Motor neuron (in vitro differentiated cells): ENCODE measurements at regions not wholly inside any gene's neighbourhood (a gene's known extent, or its start where the extent isn't known, plus 50 kb on each side); places are given as distances from the start of the nearest gene placed in this dataset.
A peak's percentile ranks its signal among the peaks of the same experiment; 100 is the strongest.

Source experiments
- ATAC-seq, 8 experiments: fragments of 200-7000 bp; cut with Tn5 transposase; replicated peaks in 6 of 8; 2 replicates each; pipeline ENCODE4 v1.8.0; 2021; ENCODE audit warnings: mild to moderate bottlenecking in 8 of 8, moderate library complexity in 8 of 8
- H3K27ac ChIP-seq, 2 donors: fragments of 250-450 bp; sonication (Bioruptor Pico); 2 replicates each; pipeline ENCODE4 v1.9.0; 2021; ENCODE audit warnings: antibody characterized with exemption in 2 of 2, mild to moderate bottlenecking in 2 of 2, moderate library complexity in 1 of 2
- H3K4me1 ChIP-seq, 2 donors: fragments of 250-450 bp; sonication (Bioruptor Pico); replicated peaks in 1 of 2; 2 replicates each; pipeline ENCODE4 v1.6.1; 2021; ENCODE audit warnings: antibody characterized with exemption in 2 of 2, mild to moderate bottlenecking in 2 of 2, moderate library complexity in 1 of 2
- H3K4me3 ChIP-seq, 5 donors: fragments of 250-450 bp; sonication (Bioruptor Pico); 2 replicates each; pipeline ENCODE4 v1.9.0; 2021; ENCODE audit warnings: antibody characterized with exemption in 5 of 5, mild to moderate bottlenecking in 5 of 5, moderate library complexity in 4 of 5
- WGBS, 10 experiments: fragments of 450-650 bp; shearing (Covaris generic); methylation state at CpG; one replicate each; pipeline ENCODE4 v1.0.0; 2022; 5-methylcytosine and 5-hydroxymethylcytosine counted together
- in situ Hi-C, 9 experiments: fragments of 400-800 bp; cut with MboI; loops; one replicate each; pipeline ENCODE4 v1.15.0; 2021; ENCODE audit warnings: low sequenced_read_pairs in 9 of 9, low pct_unique_long_range_greater_than_20kb in 2 of 9; ENCODE audit not compliant: unreplicated experiment in 9 of 9

GRCh38 chr13:111610879-111611278, 290.4 kb downstream of the TEX29 start:
- in situ Hi-C loops, result no loop called here
- 0 to 100% (median 74%) methylated on average over 1 to 5 of the region's 6 CpGs; no CpG with 5 or more reads in 3 of the 10 experiments for WGBS, 10 experiments
- Histone ChIP-seq H3K4me3 (no peak overlapping the region), H3K4me1 (peaks cover 0 to 17% of the 10 kb centered on the region in 2 donors), H3K27ac (no peak overlapping the region)
- ATAC-seq, result no peak

- peak in 5 of 8 experiments; percentile 37 to 63 (median 44) for ATAC-seq
- in situ Hi-C loops, result no loop called here
- H3K4me1 ChIP-seq, result peaks cover 0 to 17% of the 10 kb centered on the region in 2 donors
- no peak overlapping the region for H3K27ac ChIP-seq
- H3K4me3 ChIP-seq, result no peak overlapping the region
- 8 to 94% (median 75%) methylated on average over 1 to 6 of the region's 6 CpGs; no CpG with 5 or more reads in 1 of the 10 experiments for WGBS, 10 experiments
Measured at GRCh38 chr13:111611651-111612050, 291.2 kb downstream of the TEX29 start.

- no peak for ATAC-seq
- WGBS, 10 experiments, result 20 to 100% (median 98%) methylated on average over 1 to 9 of the region's 10 CpGs; no CpG with 5 or more reads in 3 of the 10 experiments
- Histone ChIP-seq H3K27ac (no peak overlapping the region), H3K4me3 (no peak overlapping the region), H3K4me1 (peaks cover 0 to 17% of the 10 kb centered on the region in 2 donors)
- in situ Hi-C loops, result no loop called here
Measured at GRCh38 chr13:111612886-111613285, 292.4 kb downstream of the TEX29 start.

GRCh38 chr13:111614009-111614408, 293.6 kb downstream of the TEX29 start:
- WGBS, 10 experiments, result 0 to 100% (median 83%) methylated on average over 1 to 7 of the region's 7 CpGs; no CpG with 5 or more reads in 3 of the 10 experiments
- ATAC-seq, result peak in 1 of 8 experiments; percentile 27
- Histone ChIP-seq H3K4me1 (peaks cover 0 to 19% of the 10 kb centered on the region in 2 donors), H3K27ac (no peak overlapping the region), H3K4me3 (no peak overlapping the region)
- in situ Hi-C loops, result no loop called here

- Histone ChIP-seq H3K4me1 (peaks cover 0 to 19% of the 10 kb centered on the region in 2 donors), H3K4me3 (no peak overlapping the region), H3K27ac (no peak overlapping the region)
- no peak for ATAC-seq
- in situ Hi-C loops, result no loop called here
- 0 to 100% (median 51%) methylated on average over 1 to 4 of the region's 5 CpGs; no CpG with 5 or more reads in 3 of the 10 experiments for WGBS, 10 experiments
Measured at GRCh38 chr13:111614613-111615012, 294.2 kb downstream of the TEX29 start.

- WGBS, 10 experiments, result 23 to 100% (median 80%) methylated on average over 1 to 11 of the region's 11 CpGs; no CpG with 5 or more reads in 1 of the 10 experiments
- Histone ChIP-seq H3K4me3 (no peak overlapping the region), H3K27ac (no peak overlapping the region), H3K4me1 (peaks cover 0 to 16% of the 10 kb centered on the region in 2 donors)
- in situ Hi-C loops, result no loop called here
- no peak for ATAC-seq
Measured at GRCh38 chr13:111616203-111616602, 295.8 kb downstream of the TEX29 start.

- 0 to 100% (median 80%) methylated on average over 1 to 4 of the region's 6 CpGs; no CpG with 5 or more reads in 3 of the 10 experiments for WGBS, 10 experiments
- H3K4me3 ChIP-seq, result no peak overlapping the region
- peaks cover 2 to 5% of the 10 kb centered on the region in 2 donors for H3K4me1 ChIP-seq
- H3K27ac ChIP-seq, result no peak overlapping the region
- in situ Hi-C loops, result no loop called here
- ATAC-seq, result no peak
Measured at GRCh38 chr13:111620166-111620565, 299.7 kb downstream of the TEX29 start.

GRCh38 chr13:111620586-111620985, 300.1 kb downstream of the TEX29 start:
- Histone ChIP-seq H3K4me3 (no peak overlapping the region), H3K4me1 (peaks cover 2 to 5% of the 10 kb centered on the region in 2 donors), H3K27ac (no peak overlapping the region)
- 34 to 94% (median 84%) methylated on average over 2 to 5 of the region's 9 CpGs; no CpG with 5 or more reads in 5 of the 10 experiments for WGBS, 10 experiments
- in situ Hi-C loops, result no loop called here
- no peak for ATAC-seq

GRCh38 chr13:111621164-111621563, 300.7 kb downstream of the TEX29 start:
- H3K4me3 ChIP-seq, result no peak overlapping the region
- peaks cover 2 to 5% of the 10 kb centered on the region in 2 donors for H3K4me1 ChIP-seq
- no peak overlapping the region for H3K27ac ChIP-seq
- 40 to 100% (median 65%) methylated on average over 1 to 2 of the region's 5 CpGs; no CpG with 5 or more reads in 6 of the 10 experiments for WGBS, 10 experiments
- in situ Hi-C loops, result no loop called here
- ATAC-seq, result no peak

- 90 to 100% (median 100%) methylated on average over 2 to 3 of the region's 21 CpGs; no CpG with 5 or more reads in 7 of the 10 experiments for WGBS, 10 experiments
- ATAC-seq, result no peak
Measured at GRCh38 chr13:111622051-111622531, 301.6 kb downstream of the TEX29 start.

GRCh38 chr13:111623208-111623607, 302.8 kb downstream of the TEX29 start:
- peak in 4 of 8 experiments; percentile 65 to 76 (median 69) for ATAC-seq
- Histone ChIP-seq H3K4me3 (no peak overlapping the region), H3K27ac (no peak overlapping the region), H3K4me1 (peaks cover 2 to 5% of the 10 kb centered on the region in 2 donors)
- in situ Hi-C loops, result no loop called here
- WGBS, 10 experiments, result 59 to 91% (median 80%) methylated on average over 1 to 15 of the region's 20 CpGs; no CpG with 5 or more reads in 1 of the 10 experiments

More at GRCh38 chr13:111622051-111622531, 301.6 kb downstream of the TEX29 start:
- Histone ChIP-seq H3K27ac (no peak overlapping the region), H3K4me1 (peaks cover 2 to 5% of the 10 kb centered on the region in 2 donors), H3K4me3 (no peak overlapping the region)
- in situ Hi-C loops, result no loop called here

GRCh38 chr13:111623743-111624505, 303.5 kb downstream of the TEX29 start:
- Histone ChIP-seq H3K4me1 (peaks cover 0 to 5% of the 10 kb centered on the region in 2 donors), H3K4me3 (no peak overlapping the region), H3K27ac (no peak overlapping the region)
- WGBS, 10 experiments, result 19 to 100% (median 89%) methylated on average over 3 to 16 of the region's 28 CpGs; no CpG with 5 or more reads in 4 of the 10 experiments
- peak in 2 of 8 experiments; percentile 4 to 23 for ATAC-seq
- in situ Hi-C loops, result no loop called here

GRCh38 chr13:111625526-111626315, 305.3 kb downstream of the TEX29 start:
- no peak overlapping the region for H3K27ac ChIP-seq
- in situ Hi-C loops, result no loop called here
- ATAC-seq, result no peak
- peaks cover 14 to 23% of the 10 kb centered on the region in 2 donors for H3K4me1 ChIP-seq
- 27 to 96% (median 86%) methylated on average over 2 to 13 of the region's 13 CpGs; no CpG with 5 or more reads in 3 of the 10 experiments for WGBS, 10 experiments
- no peak overlapping the region for H3K4me3 ChIP-seq
